HG02759 (cell line): ENCODE measurements at regions not wholly inside any gene's neighbourhood (a gene's known extent, or its start where the extent isn't known, plus 50 kb on each side); places are given as distances from the start of the nearest gene placed in this dataset.

Source experiments
- ATAC-seq: cut with Tn5 transposase; IDR thresholded peaks from one replicate; pipeline ENCODE4 v1.9.1; 2021; ENCODE audit warnings: mild to moderate bottlenecking, moderate library complexity; ENCODE audit not compliant: unreplicated experiment

- no peak for ATAC-seq
These were observed 477.1 kb downstream of the CAAP1 start for GRCh38 chr9:26415528-26415927.

- no peak for ATAC-seq
These were observed 479.0 kb downstream of the CAAP1 start for GRCh38 chr9:26413611-26414010.

- ATAC-seq: no peak
These were observed 480.2 kb downstream of the CAAP1 start for GRCh38 chr9:26412446-26412845.

- no peak for ATAC-seq
These were observed 485.9 kb downstream of the CAAP1 start for GRCh38 chr9:26406676-26407075.

- ATAC-seq: no peak
These were observed 493.0 kb downstream of the CAAP1 start for GRCh38 chr9:26399556-26399955.

- ATAC-seq: no peak
These were observed 498.6 kb downstream of the CAAP1 start for GRCh38 chr9:26394025-26394424.

GRCh38 chr9:26392639-26393038, 500.0 kb downstream of the CAAP1 start:
- no peak for ATAC-seq

- ATAC-seq: no peak
These were observed 501.6 kb downstream of the CAAP1 start for GRCh38 chr9:26391036-26391435.

- no peak for ATAC-seq
These were observed 517.2 kb downstream of the CAAP1 start for GRCh38 chr9:26375448-26375847.

- ATAC-seq: no peak
These were observed 519.0 kb downstream of the CAAP1 start for GRCh38 chr9:26373616-26374015.

GRCh38 chr9:26371236-26371635, 521.4 kb downstream of the CAAP1 start:
- no peak for ATAC-seq

GRCh38 chr9:26369093-26369492, 523.5 kb downstream of the CAAP1 start:
- ATAC-seq: no peak

- no peak for ATAC-seq
These were observed 524.4 kb downstream of the CAAP1 start for GRCh38 chr9:26368241-26368640.

GRCh38 chr9:26361010-26361409, 531.6 kb downstream of the CAAP1 start:
- ATAC-seq: no peak

- ATAC-seq: no peak
These were observed 533.8 kb downstream of the CAAP1 start for GRCh38 chr9:26358836-26359235.

GRCh38 chr9:26357803-26358344, 534.7 kb downstream of the CAAP1 start:
- ATAC-seq: no peak

GRCh38 chr9:26356491-26356890, 536.1 kb downstream of the CAAP1 start:
- ATAC-seq: no peak

- no peak for ATAC-seq
These were observed 545.6 kb downstream of the CAAP1 start for GRCh38 chr9:26346942-26347477.

- no peak for ATAC-seq
These were observed 551.1 kb downstream of the CAAP1 start for GRCh38 chr9:26341545-26341944.

- no peak for ATAC-seq
These were observed 552.8 kb downstream of the CAAP1 start for GRCh38 chr9:26339796-26340195.

GRCh38 chr9:26335116-26335515, 557.5 kb downstream of the CAAP1 start:
- no peak for ATAC-seq

GRCh38 chr9:26334706-26335105, 557.9 kb downstream of the CAAP1 start:
- ATAC-seq: no peak

GRCh38 chr9:26331223-26331622, 561.4 kb downstream of the CAAP1 start:
- ATAC-seq: no peak
